Neural progenitor cell (in vitro differentiated cells): ENCODE measurements at regions not wholly inside any gene's neighbourhood (a gene's known extent, or its start where the extent isn't known, plus 50 kb on each side); places are given as distances from the start of the nearest gene placed in this dataset.

Experiments
- DNase-seq: peaks from one replicate; pipeline ENCODE4 v3.0.0-alpha.2; 2016; ENCODE audit warnings: low spot score
- H2AFZ ChIP-seq: fragments of 200-600 bp; sonication (generic); replicated peaks from 2 replicates; pipeline ENCODE4 v1.6.1; 2016; ENCODE audit warnings: antibody characterized with exemption
- H3F3A ChIP-seq: fragments of 200-600 bp; sonication (generic); 2 replicates; pipeline ENCODE4 v1.6.1; 2016; ENCODE audit warnings: antibody characterized with exemption, low read depth
- H3K27ac ChIP-seq: fragments of 200-600 bp; sonication (generic); 2 replicates; pipeline ENCODE4 v1.5.1; 2016; ENCODE audit warnings: mild to moderate bottlenecking
- H3K27me3 ChIP-seq: fragments of 200-600 bp; sonication (generic); 2 replicates; pipeline ENCODE4 v1.6.1; 2016; ENCODE audit warnings: mild to moderate bottlenecking, moderate library complexity
- H3K36me3 ChIP-seq: fragments of 200-600 bp; sonication (generic); 2 replicates; pipeline ENCODE4 v1.5.1; 2016
- H3K4me1 ChIP-seq: fragments of 200-600 bp; sonication (generic); 2 replicates; pipeline ENCODE4 v1.6.1; 2016; ENCODE audit warnings: mixed run types
- H3K4me2 ChIP-seq: fragments of 200-600 bp; sonication (generic); 2 replicates; pipeline ENCODE4 v1.6.1; 2016
- H3K4me3 ChIP-seq: fragments of 200-600 bp; sonication (generic); 2 replicates; pipeline ENCODE4 v1.5.1; 2016
- H3K79me2 ChIP-seq: fragments of 200-600 bp; sonication (generic); 2 replicates; pipeline ENCODE4 v1.6.1; 2016; ENCODE audit warnings: low read depth
- H3K9ac ChIP-seq: fragments of 200-600 bp; sonication (generic); 2 replicates; pipeline ENCODE4 v1.6.1; 2016
- H3K9me3 ChIP-seq: fragments of 200-600 bp; sonication (generic); 2 replicates; pipeline ENCODE4 v1.5.1; 2016; ENCODE audit warnings: low read depth
- H4K20me1 ChIP-seq: fragments of 200-600 bp; sonication (generic); 2 replicates; pipeline ENCODE4 v1.6.1; 2016; ENCODE audit warnings: low read depth
- H3K27ac Mint-ChIP-seq: 3 replicates; pipeline ENCODE4 v1.8.0; 2021; ENCODE audit warnings: mixed read lengths
- H3K27me3 Mint-ChIP-seq: 2 replicates; pipeline ENCODE4 v1.8.0; 2022; ENCODE audit warnings: low read depth, mild to moderate bottlenecking, inconsistent platforms, moderate library complexity, mixed read lengths; ENCODE audit not compliant: insufficient read depth
- H3K36me3 Mint-ChIP-seq: 3 replicates; pipeline ENCODE4 v1.8.0; 2021; ENCODE audit warnings: mixed read lengths
- H3K4me1 Mint-ChIP-seq: 3 replicates; pipeline ENCODE4 v1.8.0; 2021; ENCODE audit warnings: mixed read lengths
- H3K4me3 Mint-ChIP-seq: 3 replicates; pipeline ENCODE4 v1.8.0; 2021; ENCODE audit warnings: mild to moderate bottlenecking, moderate library complexity, mixed read lengths
- H3K9me3 Mint-ChIP-seq: 3 replicates; pipeline ENCODE4 v1.8.0; 2020; ENCODE audit warnings: mixed read lengths
- EZH2 ChIP-seq: fragments of 200-600 bp; sonication (generic); IDR thresholded peaks from 2 replicates; pipeline ENCODE4 v1.6.1; 2017; ENCODE audit warnings: antibody characterized with exemption, mild to moderate bottlenecking, moderate library complexity
- EZH2phosphoT487 ChIP-seq: fragments of 200-600 bp; sonication (generic); IDR thresholded peaks from 2 replicates; pipeline ENCODE4 v1.6.1; 2017; ENCODE audit warnings: antibody characterized with exemption
- TF ChIP-seq, protein P1 (sequence below): fragments of 200-600 bp; sonication (generic); IDR thresholded peaks from 2 replicates; pipeline ENCODE4 v1.5.1; 2017; ENCODE audit warnings: antibody characterized with exemption, mild to moderate bottlenecking

- no peak overlapping the region for H3K9ac ChIP-seq
- Mint-ChIP-seq H3K9me3 (no peaks in the 10 kb centered on the region), H3K4me3 (no peak overlapping the region), H3K27me3 (peaks cover 7% of the 10 kb centered on the region), H3K4me1 (no peaks in the 10 kb centered on the region), H3K27ac (no peak overlapping the region), H3K36me3 (no peaks in the 10 kb centered on the region)
- H3K36me3 ChIP-seq, result no peaks in the 10 kb centered on the region
- TF ChIP-seq EZH2 (no peak), EZH2phosphoT487 (no peak)
- TF ChIP-seq, protein P1, sequence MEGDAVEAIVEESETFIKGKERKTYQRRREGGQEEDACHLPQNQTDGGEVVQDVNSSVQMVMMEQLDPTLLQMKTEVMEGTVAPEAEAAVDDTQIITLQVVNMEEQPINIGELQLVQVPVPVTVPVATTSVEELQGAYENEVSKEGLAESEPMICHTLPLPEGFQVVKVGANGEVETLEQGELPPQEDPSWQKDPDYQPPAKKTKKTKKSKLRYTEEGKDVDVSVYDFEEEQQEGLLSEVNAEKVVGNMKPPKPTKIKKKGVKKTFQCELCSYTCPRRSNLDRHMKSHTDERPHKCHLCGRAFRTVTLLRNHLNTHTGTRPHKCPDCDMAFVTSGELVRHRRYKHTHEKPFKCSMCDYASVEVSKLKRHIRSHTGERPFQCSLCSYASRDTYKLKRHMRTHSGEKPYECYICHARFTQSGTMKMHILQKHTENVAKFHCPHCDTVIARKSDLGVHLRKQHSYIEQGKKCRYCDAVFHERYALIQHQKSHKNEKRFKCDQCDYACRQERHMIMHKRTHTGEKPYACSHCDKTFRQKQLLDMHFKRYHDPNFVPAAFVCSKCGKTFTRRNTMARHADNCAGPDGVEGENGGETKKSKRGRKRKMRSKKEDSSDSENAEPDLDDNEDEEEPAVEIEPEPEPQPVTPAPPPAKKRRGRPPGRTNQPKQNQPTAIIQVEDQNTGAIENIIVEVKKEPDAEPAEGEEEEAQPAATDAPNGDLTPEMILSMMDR, result no peak
- H4K20me1 ChIP-seq, result no peaks in the 10 kb centered on the region
- no peak for DNase-seq
- no peak overlapping the region for H3K27ac ChIP-seq
- no peaks in the 10 kb centered on the region for H3F3A ChIP-seq
- H3K27me3 ChIP-seq, result peaks cover 59% of the 10 kb centered on the region
- H3K4me1 ChIP-seq, result no peaks in the 10 kb centered on the region
- no peaks in the 10 kb centered on the region for H3K9me3 ChIP-seq
- no peak overlapping the region for H3K4me2 ChIP-seq
- H2AFZ ChIP-seq, result no peak overlapping the region
- no peak overlapping the region for H3K4me3 ChIP-seq
- H3K79me2 ChIP-seq, result no peaks in the 10 kb centered on the region
Measured at GRCh38 chr1:50343323-50343722, 79.9 kb downstream of the DMRTA2 start.

GRCh38 chr1:50342525-50342924, 80.7 kb downstream of the DMRTA2 start:
- Mint-ChIP-seq H3K36me3 (no peaks in the 10 kb centered on the region), H3K4me3 (no peak overlapping the region)

DNA sequence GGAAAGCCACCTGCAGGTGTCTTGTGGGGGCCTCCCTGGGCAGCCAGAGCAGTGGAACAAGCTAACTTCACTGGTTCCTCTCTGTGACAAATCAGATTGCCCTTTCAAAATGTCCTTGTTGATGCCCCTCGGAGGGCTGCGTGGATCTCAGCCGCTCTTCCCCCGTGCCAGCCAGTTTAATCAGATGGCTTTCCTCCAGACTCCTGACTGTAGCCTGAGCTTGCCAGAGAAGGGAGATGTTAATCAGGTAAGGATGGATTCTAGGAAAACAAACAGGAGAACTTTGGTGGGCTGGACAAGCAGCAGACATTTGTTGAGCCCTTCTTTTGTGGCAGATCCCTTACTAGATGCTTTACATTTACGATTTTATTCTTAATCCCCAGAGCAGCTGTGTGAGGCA, 88.2 kb downstream of the DMRTA2 start:
- no peaks in the 10 kb centered on the region for H3K36me3 ChIP-seq
- TF ChIP-seq, protein P1, result no peak
- TF ChIP-seq EZH2phosphoT487, result no peak
- TF ChIP-seq EZH2, result no peak
- H3K9me3 ChIP-seq, result no peaks in the 10 kb centered on the region
- no peaks in the 10 kb centered on the region for H3K79me2 ChIP-seq
- H4K20me1 ChIP-seq, result no peaks in the 10 kb centered on the region
- peaks cover 3% of the 10 kb centered on the region for H3K4me1 ChIP-seq
- no peak overlapping the region for H3K27ac Mint-ChIP-seq
- no peaks in the 10 kb centered on the region for H3K9me3 Mint-ChIP-seq
- no peak overlapping the region for H3K4me3 ChIP-seq
- peaks cover 2% of the 10 kb centered on the region for H3K4me1 Mint-ChIP-seq
- no peak overlapping the region for H2AFZ ChIP-seq
- H3K27ac ChIP-seq, result no peak overlapping the region
- H3K36me3 Mint-ChIP-seq, result no peaks in the 10 kb centered on the region
- H3K27me3 Mint-ChIP-seq, result peaks cover 17% of the 10 kb centered on the region
- H3K4me2 ChIP-seq, result no peak overlapping the region
- H3K9ac ChIP-seq, result no peak overlapping the region
- H3F3A ChIP-seq, result no peaks in the 10 kb centered on the region
- no peak overlapping the region for H3K4me3 Mint-ChIP-seq
- H3K27me3 ChIP-seq, result peaks cover 91% of the 10 kb centered on the region
- DNase-seq, result no peak

More at GRCh38 chr1:50342525-50342924, 80.7 kb downstream of the DMRTA2 start:
- Mint-ChIP-seq H3K27me3 (peaks cover 5% of the 10 kb centered on the region), H3K4me1 (no peaks in the 10 kb centered on the region), H3K9me3 (no peaks in the 10 kb centered on the region), H3K27ac (no peak overlapping the region)
- no peak overlapping the region for H3K4me2 ChIP-seq
- no peaks in the 10 kb centered on the region for H3K79me2 ChIP-seq
- no peaks in the 10 kb centered on the region for H3K9me3 ChIP-seq
- H3K4me1 ChIP-seq, result no peaks in the 10 kb centered on the region
- H3K27me3 ChIP-seq, result peaks cover 67% of the 10 kb centered on the region
- no peak overlapping the region for H3K4me3 ChIP-seq
- H3K36me3 ChIP-seq, result no peaks in the 10 kb centered on the region
- TF ChIP-seq, protein P1, result no peak
- no peak for TF ChIP-seq EZH2
- TF ChIP-seq EZH2phosphoT487, result no peak
- no peak overlapping the region for H3K9ac ChIP-seq
- DNase-seq, result no peak
- H3K27ac ChIP-seq, result no peak overlapping the region
- H4K20me1 ChIP-seq, result no peaks in the 10 kb centered on the region
- no peak overlapping the region for H2AFZ ChIP-seq
- no peaks in the 10 kb centered on the region for H3F3A ChIP-seq
